Gastroesophageal sphincter (tissue), 4 donors: ENCODE measurements at regions not wholly inside any gene's neighbourhood (a gene's known extent, or its start where the extent isn't known, plus 50 kb on each side); places are given as distances from the start of the nearest gene placed in this dataset.

Experiments
- ATAC-seq: fragments of 150-250 bp; one replicate; pipeline ENCODE4 v1.9.1; 2016; ENCODE audit warnings: mild to moderate bottlenecking, moderate library complexity
- H3K27ac ChIP-seq, 4 donors: fragments of 200-600 bp; sonication (generic) in 3 of 4; 1 replicate in 3 of 4; 2 replicates in 1 of 4; pipeline ENCODE4 v1.5.1; 2016 to 2019
- H3K27me3 ChIP-seq: fragments of 200-600 bp; sonication (generic); one replicate; pipeline ENCODE4 v1.5.1; 2019
- H3K36me3 ChIP-seq, 2 donors: fragments of 200-600 bp; sonication (generic); one replicate each; pipeline ENCODE4 v1.5.1; 2019; ENCODE audit warnings: control low read depth in 1 of 2
- H3K4me1 ChIP-seq, 3 donors: fragments of 200-600 bp; sonication (generic); 1 replicate in 2 of 3; 2 replicates in 1 of 3; pipeline ENCODE4 v1.5.1; 2016 to 2019; ENCODE audit warnings: control low read depth in 2 of 3
- H3K4me3 ChIP-seq, 2 donors: fragments of 200-600 bp; sonication (generic); one replicate each; pipeline ENCODE4 v1.5.1; 2019; ENCODE audit warnings: mild to moderate bottlenecking in 1 of 2, moderate library complexity in 1 of 2
- H3K9me3 ChIP-seq, 3 donors: fragments of 200-600 bp; sonication (generic); one replicate each; pipeline ENCODE4 v1.5.1; 2017 to 2019; ENCODE audit warnings: control low read depth in 2 of 3
- EP300 ChIP-seq: sonication (generic); formaldehyde crosslinking; IDR thresholded peaks from one replicate; pipeline ENCODE4 v1.6.1; 2017; ENCODE audit warnings: antibody characterized with exemption, mild to moderate bottlenecking
- POLR2A ChIP-seq, 2 donors: fragments of 450-650 bp; IDR thresholded peaks; one replicate each; pipeline ENCODE4 v1.6.1; 2017; ENCODE audit warnings: antibody characterized with exemption in 2 of 2, mild to moderate bottlenecking in 2 of 2, moderate library complexity in 1 of 2
- POLR2AphosphoS5 ChIP-seq: sonication (generic); formaldehyde crosslinking; IDR thresholded peaks from one replicate; pipeline ENCODE4 v1.6.1; 2017; ENCODE audit warnings: antibody characterized with exemption
- WGBS, 2 donors: methylation state at CpG; one replicate each; pipeline ENCODE4 v1.1.5; 2018; ENCODE audit warnings: low coverage in 1 of 2; 5-methylcytosine and 5-hydroxymethylcytosine counted together
- TF ChIP-seq, protein P1 (sequence below), 4 experiments: fragments of 200-600 bp in 2 of 4; fragments of 450-650 bp in 2 of 4; sonication (generic) in 1 of 4; IDR thresholded peaks; one replicate each; pipeline ENCODE4 v1.5.1; 2017 to 2019; ENCODE audit warnings: antibody characterized with exemption in 4 of 4, mild to moderate bottlenecking in 2 of 4, moderate library complexity in 2 of 4

DNA sequence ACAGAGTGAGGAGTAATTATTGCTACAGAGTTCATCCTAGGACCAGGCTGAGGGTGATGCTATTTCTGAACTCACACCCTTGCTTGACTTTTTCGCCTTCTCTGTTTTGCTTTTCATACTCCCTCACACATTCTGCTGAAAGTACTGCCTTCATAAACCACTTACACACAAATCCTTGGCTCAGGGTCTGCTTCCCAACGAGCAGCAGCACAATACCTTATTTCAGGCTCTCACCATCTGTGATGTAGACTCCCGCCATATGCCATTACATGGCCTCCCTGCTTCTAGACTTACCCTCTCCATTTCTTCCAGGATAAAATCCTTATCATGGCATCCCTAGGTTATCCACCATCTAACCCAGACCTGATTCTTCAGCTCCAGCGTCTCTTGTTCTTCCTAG lies 321.3 kb upstream of the SPTLC3 start:
- TF ChIP-seq EP300, result no peak
- no peak for TF ChIP-seq POLR2AphosphoS5
- TF ChIP-seq POLR2A (IDR thresholded peaks at IDR 0.05), result no peak
- TF ChIP-seq, protein P1, sequence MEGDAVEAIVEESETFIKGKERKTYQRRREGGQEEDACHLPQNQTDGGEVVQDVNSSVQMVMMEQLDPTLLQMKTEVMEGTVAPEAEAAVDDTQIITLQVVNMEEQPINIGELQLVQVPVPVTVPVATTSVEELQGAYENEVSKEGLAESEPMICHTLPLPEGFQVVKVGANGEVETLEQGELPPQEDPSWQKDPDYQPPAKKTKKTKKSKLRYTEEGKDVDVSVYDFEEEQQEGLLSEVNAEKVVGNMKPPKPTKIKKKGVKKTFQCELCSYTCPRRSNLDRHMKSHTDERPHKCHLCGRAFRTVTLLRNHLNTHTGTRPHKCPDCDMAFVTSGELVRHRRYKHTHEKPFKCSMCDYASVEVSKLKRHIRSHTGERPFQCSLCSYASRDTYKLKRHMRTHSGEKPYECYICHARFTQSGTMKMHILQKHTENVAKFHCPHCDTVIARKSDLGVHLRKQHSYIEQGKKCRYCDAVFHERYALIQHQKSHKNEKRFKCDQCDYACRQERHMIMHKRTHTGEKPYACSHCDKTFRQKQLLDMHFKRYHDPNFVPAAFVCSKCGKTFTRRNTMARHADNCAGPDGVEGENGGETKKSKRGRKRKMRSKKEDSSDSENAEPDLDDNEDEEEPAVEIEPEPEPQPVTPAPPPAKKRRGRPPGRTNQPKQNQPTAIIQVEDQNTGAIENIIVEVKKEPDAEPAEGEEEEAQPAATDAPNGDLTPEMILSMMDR (IDR thresholded peaks at IDR 0.05), result no peak
- 80 to 85% methylated on average over 4 of the region's 4 CpGs for WGBS, 2 donors
- no peak for ATAC-seq
- Histone ChIP-seq H3K4me3 (no peak overlapping the region), H3K27ac (no peak overlapping the region), H3K4me1 (no peaks in the 10 kb centered on the region), H3K36me3 (no peaks in the 10 kb centered on the region), H3K27me3 (no peaks in the 10 kb centered on the region), H3K9me3 (no peaks in the 10 kb centered on the region)

DNA sequence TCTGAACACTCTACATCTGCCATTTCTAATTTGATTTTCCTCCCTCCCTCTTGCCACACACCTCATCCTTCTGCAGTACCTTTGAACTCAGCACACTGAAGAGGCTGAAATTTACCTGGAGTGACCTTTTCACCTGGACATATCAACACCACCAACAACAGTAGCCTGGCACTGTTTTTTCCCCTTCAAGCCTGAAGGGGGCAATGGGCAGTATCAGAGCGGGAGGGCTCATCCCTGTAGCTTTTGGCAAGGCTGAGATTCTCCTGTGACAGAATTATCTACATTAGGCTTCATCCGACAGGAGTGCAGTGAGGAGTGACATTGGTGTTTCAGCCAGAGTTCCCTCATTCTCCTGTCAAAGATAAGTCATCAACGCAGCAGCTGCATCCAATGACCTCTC lies 312.8 kb upstream of the SPTLC3 start:
- no peaks in the 10 kb centered on the region for H3K36me3 ChIP-seq
- no peak for ATAC-seq
- no peaks in the 10 kb centered on the region for H3K9me3 ChIP-seq
- no peaks in the 10 kb centered on the region for H3K4me1 ChIP-seq
- no peaks in the 10 kb centered on the region for H3K27me3 ChIP-seq
- no peak overlapping the region for H3K27ac ChIP-seq
- no peak overlapping the region for H3K4me3 ChIP-seq
- 42 to 76% methylated on average over 2 of the region's 3 CpGs for WGBS, 2 donors
- TF ChIP-seq EP300, result no peak
- no peak for TF ChIP-seq POLR2AphosphoS5
- TF ChIP-seq POLR2A (IDR thresholded peaks at IDR 0.05), result no peak
- TF ChIP-seq, protein P1 (IDR thresholded peaks at IDR 0.05), result no peak

DNA sequence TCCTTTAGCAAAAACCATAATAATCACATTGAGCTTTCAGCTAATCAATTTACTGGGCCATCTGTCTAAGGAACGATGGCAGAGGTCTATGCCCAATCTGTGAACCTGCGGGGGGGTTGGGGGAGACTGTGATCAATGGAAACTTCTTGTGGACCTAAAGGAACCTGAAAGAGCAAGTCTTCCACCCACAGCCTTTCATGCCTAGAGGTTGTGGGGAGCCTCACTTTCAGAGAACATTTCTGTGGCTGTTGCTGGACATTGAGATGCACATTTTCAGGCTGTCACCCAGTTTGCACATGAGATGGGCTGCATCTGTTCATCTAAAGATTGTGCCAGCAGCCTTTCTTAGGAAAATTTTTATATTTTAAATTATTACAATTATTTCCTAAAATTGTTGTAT lies 310.0 kb upstream of the SPTLC3 start:
- TF ChIP-seq POLR2A (IDR thresholded peaks at IDR 0.05) (no peak), POLR2AphosphoS5 (no peak), EP300 (no peak)
- TF ChIP-seq, protein P1 (IDR thresholded peaks at IDR 0.05), result no peak
- no peak overlapping the region for H3K4me3 ChIP-seq
- WGBS, 2 donors, result 6 to 24% methylated on average over 2 of the region's 2 CpGs
- H3K4me1 ChIP-seq, result no peaks in the 10 kb centered on the region
- ATAC-seq, result no peak
- no peak overlapping the region for H3K27ac ChIP-seq
- no peaks in the 10 kb centered on the region for H3K36me3 ChIP-seq
- no peaks in the 10 kb centered on the region for H3K27me3 ChIP-seq
- H3K9me3 ChIP-seq, result no peaks in the 10 kb centered on the region

DNA sequence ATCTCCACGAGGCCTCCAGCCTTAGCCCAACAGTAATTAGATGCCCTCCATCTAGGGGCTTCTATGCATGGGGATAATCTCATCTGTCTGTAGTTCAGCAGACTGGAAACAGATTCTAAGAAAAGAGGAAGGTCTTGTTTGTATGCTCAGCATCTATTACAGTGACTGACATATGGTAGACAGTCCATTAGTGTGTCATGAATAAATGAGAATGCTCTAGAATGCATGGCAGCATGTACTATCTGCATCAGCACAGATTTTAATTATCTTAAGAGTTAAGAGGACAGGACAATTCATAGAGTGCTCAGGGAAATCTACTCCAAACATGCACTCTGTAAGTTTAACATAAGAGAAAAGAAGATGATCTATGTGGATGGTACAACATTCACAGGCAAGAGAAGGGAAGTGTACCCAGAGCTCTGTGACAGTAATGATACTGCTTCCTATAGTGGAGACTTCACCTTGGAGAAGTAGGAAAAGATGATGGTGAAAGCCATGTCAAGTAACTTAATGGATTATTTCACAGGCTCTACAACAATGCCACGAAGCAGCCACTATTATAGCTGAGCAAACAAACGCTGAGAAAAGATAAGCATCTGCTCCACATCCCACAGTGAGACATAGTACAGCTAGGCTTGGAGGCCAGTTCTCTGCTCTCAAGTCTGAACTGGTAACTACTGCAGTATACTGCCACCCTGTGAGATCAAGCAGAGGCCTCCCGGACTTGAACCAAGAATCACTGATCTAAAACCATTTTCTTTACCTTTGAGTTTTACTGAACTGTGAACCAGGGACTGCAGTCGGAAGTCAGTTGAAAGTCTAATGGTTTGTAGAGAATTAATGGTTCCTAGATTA lies 309.2 kb upstream of the SPTLC3 start:
- no peaks in the 10 kb centered on the region for H3K27me3 ChIP-seq
- H3K9me3 ChIP-seq, result no peaks in the 10 kb centered on the region
- no peaks in the 10 kb centered on the region for H3K36me3 ChIP-seq
- TF ChIP-seq POLR2A (IDR thresholded peaks at IDR 0.05), result no peak
- no peak for TF ChIP-seq POLR2AphosphoS5
- TF ChIP-seq, protein P1 (IDR thresholded peaks at IDR 0.05), result no peak
- TF ChIP-seq EP300, result no peak
- no peak overlapping the region for H3K27ac ChIP-seq
- no peaks in the 10 kb centered on the region for H3K4me1 ChIP-seq
- ATAC-seq, result no peak
- WGBS, 2 donors, result 34 to 46% methylated on average over 4 to 5 of the region's 5 CpGs
- H3K4me3 ChIP-seq, result no peak overlapping the region

DNA sequence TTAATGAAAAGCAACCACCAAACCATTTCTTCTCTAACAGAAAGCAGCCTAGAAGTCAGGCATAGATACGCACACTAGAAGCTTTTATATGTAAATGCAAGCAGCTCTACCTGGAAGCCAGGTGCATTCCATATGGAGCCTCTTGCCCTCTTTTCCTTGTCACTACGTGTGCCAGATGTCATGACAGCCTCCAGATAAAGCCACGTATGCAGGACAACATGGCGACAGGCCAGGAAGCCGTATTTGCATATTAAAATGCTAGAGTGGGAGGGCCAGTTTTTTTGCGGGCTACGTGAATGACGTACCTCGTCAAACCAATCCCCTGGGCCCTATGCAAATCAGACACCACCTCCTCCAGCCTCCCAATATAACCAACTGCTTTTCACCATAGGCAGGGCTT lies 308.1 kb upstream of the SPTLC3 start:
- WGBS, 2 donors, result 89 to 100% methylated on average over 1 to 9 of the region's 9 CpGs

More for the DNA sequence above, 308.1 kb upstream of the SPTLC3 start:
- Histone ChIP-seq H3K36me3 (no peaks in the 10 kb centered on the region), H3K9me3 (no peaks in the 10 kb centered on the region), H3K27ac (no peak overlapping the region), H3K27me3 (no peaks in the 10 kb centered on the region), H3K4me1 (no peaks in the 10 kb centered on the region), H3K4me3 (no peak overlapping the region)
- ATAC-seq, result no peak
- TF ChIP-seq POLR2AphosphoS5, result no peak
- TF ChIP-seq EP300, result no peak
- TF ChIP-seq, protein P1 (IDR thresholded peaks at IDR 0.05), result no peak
- TF ChIP-seq POLR2A (IDR thresholded peaks at IDR 0.05), result no peak
